ENCODE measurements at regions not wholly inside any gene's neighbourhood (a gene's known extent, or its start where the extent isn't known, plus 50 kb on each side); places are given as distances from the start of the nearest gene placed in this dataset.

- TF ChIP-seq XRCC3 (IDR thresholded peaks at IDR 0.05), result no peak
- no peak for TF ChIP-seq FOSL1 (tag; conservative IDR thresholded peaks at IDR 0.05)
- no peak for TF ChIP-seq CBFB (CRISPR knock-in tag; IDR thresholded peaks at IDR 0.05)
- TF ChIP-seq ZNF696 (CRISPR knock-in tag; conservative IDR thresholded peaks at IDR 0.05), result no peak
- no peak for TF ChIP-seq PML (IDR thresholded peaks at IDR 0.05; ENCODE audit: low read length)
- TF ChIP-seq TRIM25 (IDR thresholded peaks at IDR 0.05; ENCODE audit: borderline replicate concordance), result no peak
- no peak for TF ChIP-seq ILF3 (IDR thresholded peaks at IDR 0.05; ENCODE audit: borderline replicate concordance)
These were observed 78.0 kb downstream of the POM121L12 start (continued) for GRCh38 chr7:53113424-53113823.

- CTCF ChIA-PET (ENCODE audit: low intra/inter-chr PET ratio), result no interaction called here
- POLR2A ChIA-PET, result no interaction called here
- Histone ChIP-seq H3K27me3 (ENCODE audit: control insufficient read depth in 2 of 2, insufficient read depth in 2 of 2, low read length in 2 of 2) (no peaks in the 10 kb centered on the region), H3K9ac (ENCODE audit: insufficient read depth in 1 of 2, low read depth in 2 of 2, low read length in 2 of 2) (no peak overlapping the region), H4K20me1 (replicated peaks; ENCODE audit: control insufficient read depth, insufficient read depth, low read length) (no peaks in the 10 kb centered on the region), H3K4me1 (replicated peaks in 1 of 2; ENCODE audit: control insufficient read depth in 2 of 2, insufficient read depth in 2 of 2, low read length in 2 of 2) (no peaks in the 10 kb centered on the region), H3K9me1 (ENCODE audit: control insufficient read depth, insufficient read depth, low read length) (no peaks in the 10 kb centered on the region), H3K4me3 (no peak overlapping the region), H3K4me2 (ENCODE audit: insufficient read depth, low read length) (no peak overlapping the region), H3K27ac (ENCODE audit: extremely low read depth, low read depth, low read length) (no peak overlapping the region), H2AFZ (ENCODE audit: low read depth, low read length) (no peak overlapping the region), H3K9me3 (replicated peaks; ENCODE audit: control insufficient read depth, insufficient read depth, low read depth, low read length) (no peaks in the 10 kb centered on the region; the same call in 1 of the 2 replicates), H3K79me2 (ENCODE audit: control insufficient read depth, insufficient read depth, low read length) (no peaks in the 10 kb centered on the region), H3K36me3 (ENCODE audit: control insufficient read depth, insufficient read depth, low read length) (no peaks in the 10 kb centered on the region)
- FAIRE-seq, result no peak
- 1% methylated on average over 4 of the region's 4 CpGs for WGBS (ENCODE audit: insufficient coverage, low coverage, missing lambda C conversion rate)
- TF ChIP-seq ATF4 (CRISPR knock-in tag; IDR thresholded peaks at IDR 0.05) (no peak), MTA2 (IDR thresholded peaks at IDR 0.05; ENCODE audit: low read depth) (no peak), ZKSCAN8 (CRISPR knock-in tag; IDR thresholded peaks at IDR 0.05) (no peak), TAF9B (IDR thresholded peaks at IDR 0.05; ENCODE audit: partially characterized antibody) (no peak), ZNF830 (CRISPR knock-in tag; IDR thresholded peaks at IDR 0.05) (no peak), ETS1 (conservative IDR thresholded peaks at IDR 0.05; ENCODE audit: control insufficient read depth, low read depth, low read length) (no peak), MXD1 (CRISPR knock-in tag; IDR thresholded peaks at IDR 0.05; ENCODE audit: borderline replicate concordance, poor library complexity, severe bottlenecking) (no peak)
- in situ Hi-C loops (cut with MboI) (no loop called here), intact Hi-C loops (cut with micrococcal nuclease) (no loop called here)
- no peak for ATAC-seq
- DNase-seq (ENCODE audit: extremely low read depth in 1 of 4, low spot score in 3 of 4), result no peak
- BruUV-seq (replicated peaks), result no TSS peak
These were observed 84.1 kb downstream of the POM121L12 start for GRCh38 chr7:53119514-53119941.
